GM19468 (cell line): ENCODE measurements at regions not wholly inside any gene's neighbourhood (a gene's known extent, or its start where the extent isn't known, plus 50 kb on each side); places are given as distances from the start of the nearest gene placed in this dataset.

Experiments
- ATAC-seq: cut with Tn5 transposase; IDR thresholded peaks from one replicate; pipeline ENCODE4 v1.9.1; 2021; ENCODE audit warnings: mild to moderate bottlenecking, moderate library complexity, moderate number of reproducible peaks; ENCODE audit not compliant: unreplicated experiment; ENCODE audit errors: extremely low read depth

DNA sequence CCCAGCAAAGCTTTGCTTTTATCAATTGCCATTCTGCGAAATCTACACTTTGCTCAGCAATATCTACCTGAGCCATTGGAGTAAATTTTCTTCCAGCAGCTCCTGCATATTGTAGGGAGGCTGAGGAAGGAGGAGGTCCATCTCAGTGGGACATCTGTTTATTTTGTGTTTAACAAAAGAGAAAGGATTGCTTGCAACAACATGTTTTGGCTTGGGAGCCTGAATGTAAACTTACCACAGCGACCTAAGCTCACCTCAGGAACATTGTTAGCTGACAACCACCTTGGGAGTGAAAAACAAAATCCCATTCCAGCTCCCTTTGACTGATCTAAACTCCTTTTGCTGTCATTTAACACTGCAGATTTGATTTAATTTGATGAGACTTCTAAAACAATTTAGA lies 356.1 kb downstream of the SS18 start:
- ATAC-seq, result no peak

DNA sequence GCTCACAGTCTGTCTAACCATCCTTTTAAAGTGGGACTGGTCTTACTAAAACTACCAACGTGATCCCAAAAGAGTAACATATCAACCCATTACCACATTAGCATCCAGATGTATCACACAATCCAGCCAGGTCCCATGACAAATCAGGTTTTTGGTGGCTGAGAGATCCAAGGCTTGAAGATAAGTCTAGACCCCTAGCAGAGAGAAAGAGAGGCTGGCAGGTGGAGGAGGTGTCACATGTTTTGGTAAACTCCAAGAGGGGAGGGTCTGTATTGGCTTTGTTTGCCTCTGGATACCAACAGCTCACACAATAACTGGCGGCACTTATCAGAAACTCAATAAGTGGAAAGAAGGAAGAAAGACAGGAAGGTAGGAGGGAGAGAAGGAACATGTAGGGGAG lies 357.6 kb downstream of the SS18 start:
- ATAC-seq, result no peak

DNA sequence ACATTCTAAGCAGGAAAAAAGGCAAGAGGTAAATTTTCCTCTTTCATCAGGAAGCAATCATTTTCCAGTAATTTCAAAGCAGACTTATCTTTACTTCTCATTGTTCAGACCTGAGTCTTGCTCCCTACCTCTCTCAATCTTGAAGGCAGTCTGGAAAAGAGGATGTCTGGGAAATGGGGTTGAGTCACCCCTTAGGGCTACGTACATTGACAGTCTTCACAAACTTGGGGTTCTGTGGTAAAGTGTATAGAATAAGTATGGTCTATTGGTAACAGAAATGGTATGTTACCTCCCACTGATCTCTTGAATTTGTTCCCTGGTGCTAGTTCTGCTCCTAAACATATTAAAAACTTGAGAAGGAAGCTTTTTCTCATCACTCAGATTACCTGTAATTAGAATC lies 361.3 kb downstream of the SS18 start:
- no peak for ATAC-seq

- ATAC-seq, result no peak
Observed at GRCh38 chr18:25727281-25727985, 363.0 kb downstream of the SS18 start.

DNA sequence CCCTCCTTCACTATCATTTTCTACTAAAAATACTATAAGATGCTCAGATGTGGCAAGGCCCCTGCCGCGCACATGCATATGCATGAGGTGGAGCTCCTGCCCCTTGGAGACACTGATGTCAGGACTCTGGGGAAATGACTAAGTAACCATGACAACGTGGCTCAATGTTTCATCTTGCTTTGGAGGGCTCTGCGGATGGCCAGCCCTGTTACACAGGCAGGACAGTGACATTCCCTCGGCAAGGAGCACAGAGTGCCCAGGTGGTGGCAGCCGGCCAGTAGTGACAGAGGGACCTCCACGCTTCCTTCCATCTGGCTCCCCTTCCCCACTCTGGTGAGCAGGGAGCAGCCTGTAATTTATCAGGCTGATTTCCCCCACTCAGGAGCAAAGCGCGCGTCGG lies 364.1 kb downstream of the SS18 start:
- no peak for ATAC-seq

- ATAC-seq, result no peak
Observed at GRCh38 chr18:25725501-25725900, 364.9 kb downstream of the SS18 start.

DNA sequence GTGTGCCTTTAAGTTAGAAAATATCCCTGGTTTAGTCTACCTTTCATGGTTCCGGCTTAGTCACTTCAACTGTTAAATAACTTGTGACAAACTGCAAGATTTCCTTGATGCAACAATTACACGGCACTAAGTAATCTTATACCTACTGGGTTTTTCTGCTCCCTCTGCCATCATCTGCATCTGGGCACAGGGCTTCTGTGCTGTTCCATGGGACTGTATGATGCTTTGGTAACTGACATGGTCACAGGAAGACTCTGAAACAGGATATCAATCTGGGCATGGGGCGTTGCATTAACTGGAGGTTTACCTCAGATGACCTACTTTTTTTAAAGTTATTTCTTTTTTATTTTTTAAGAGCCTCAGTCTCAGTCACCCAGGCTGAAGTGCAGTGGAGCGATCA lies 365.4 kb downstream of the SS18 start:
- no peak for ATAC-seq

DNA sequence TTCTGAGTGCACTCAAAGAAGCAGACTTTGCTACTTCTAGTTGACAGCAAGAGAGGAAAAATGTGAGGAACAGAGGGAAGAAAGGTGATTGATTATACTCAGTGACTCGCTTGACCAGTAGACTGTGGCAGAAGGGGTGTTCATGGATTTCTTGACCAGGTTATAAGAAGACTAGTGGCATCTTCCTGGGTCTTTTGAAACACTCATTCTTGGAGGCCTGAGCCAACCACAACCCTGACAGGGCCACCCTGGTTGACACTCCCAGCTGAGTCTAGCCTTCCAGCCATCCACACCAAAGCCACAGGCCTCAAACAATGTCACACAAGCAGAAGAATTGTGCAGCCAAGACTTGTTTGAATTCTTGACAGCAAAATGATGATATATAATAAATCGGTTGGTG lies 366.3 kb downstream of the SS18 start:
- no peak for ATAC-seq

GRCh38 chr18:25713103-25713502 lies 361.1 kb upstream of the ZNF521 start:
- ATAC-seq, result no peak

DNA sequence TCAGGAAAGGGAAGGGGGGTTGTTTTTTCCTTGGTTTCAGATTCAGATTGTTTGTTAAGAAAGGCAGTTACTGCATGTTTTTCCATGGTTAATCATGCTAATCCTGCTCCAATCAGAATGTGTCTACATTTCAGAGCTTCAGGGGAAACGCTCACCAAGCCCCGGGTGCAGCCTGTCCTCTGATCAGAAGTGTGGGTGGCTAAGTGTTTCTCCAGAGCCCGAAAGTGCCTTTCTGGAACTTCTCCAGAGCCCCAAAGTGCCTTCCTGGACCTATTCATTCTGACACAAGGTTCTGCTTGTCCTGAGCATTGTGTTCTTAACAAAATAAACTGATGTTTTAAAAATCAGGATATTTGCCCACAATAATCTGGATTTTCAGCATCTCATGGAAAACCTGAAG lies 359.0 kb upstream of the ZNF521 start:
- no peak for ATAC-seq

DNA sequence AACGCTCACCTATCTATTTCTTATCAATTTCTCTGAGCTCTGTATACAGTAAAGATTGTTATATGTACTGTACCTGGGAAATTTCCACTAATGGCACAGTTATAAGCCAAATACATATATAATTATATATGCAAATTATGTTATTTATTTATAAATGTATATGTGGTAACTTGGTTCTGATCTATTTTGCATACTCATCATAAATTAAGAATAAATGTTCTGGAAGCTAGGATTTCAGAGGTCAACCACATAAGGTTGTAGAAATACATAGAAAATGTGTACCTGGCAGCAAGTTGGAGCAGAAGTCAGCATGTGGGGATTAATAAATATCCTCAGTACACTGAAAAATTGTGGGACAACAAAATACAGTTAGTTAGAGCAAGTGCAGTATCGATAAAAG lies 353.7 kb upstream of the ZNF521 start:
- no peak for ATAC-seq

DNA sequence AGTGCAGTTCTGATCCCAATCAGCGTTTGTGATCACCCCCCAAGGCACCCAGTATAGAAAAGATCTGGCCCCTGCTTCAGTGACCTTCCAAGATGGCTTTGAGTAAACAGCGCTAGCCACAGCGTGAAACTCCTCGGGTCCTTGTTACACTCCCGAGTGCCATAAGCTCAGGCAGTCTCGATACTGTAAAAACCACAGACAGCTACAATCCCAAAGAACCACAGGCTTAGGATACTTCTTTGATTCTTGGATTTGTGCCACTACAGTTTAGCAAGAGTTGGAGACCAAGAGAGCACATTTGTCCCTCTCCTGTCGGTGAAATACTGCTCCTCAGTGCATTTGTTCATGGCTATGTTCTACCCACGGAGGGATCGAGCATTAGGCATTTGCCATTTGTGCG lies 352.5 kb upstream of the ZNF521 start:
- ATAC-seq, result no peak

- no peak for ATAC-seq
Observed at GRCh38 chr18:25704071-25704470, 352.1 kb upstream of the ZNF521 start.

DNA sequence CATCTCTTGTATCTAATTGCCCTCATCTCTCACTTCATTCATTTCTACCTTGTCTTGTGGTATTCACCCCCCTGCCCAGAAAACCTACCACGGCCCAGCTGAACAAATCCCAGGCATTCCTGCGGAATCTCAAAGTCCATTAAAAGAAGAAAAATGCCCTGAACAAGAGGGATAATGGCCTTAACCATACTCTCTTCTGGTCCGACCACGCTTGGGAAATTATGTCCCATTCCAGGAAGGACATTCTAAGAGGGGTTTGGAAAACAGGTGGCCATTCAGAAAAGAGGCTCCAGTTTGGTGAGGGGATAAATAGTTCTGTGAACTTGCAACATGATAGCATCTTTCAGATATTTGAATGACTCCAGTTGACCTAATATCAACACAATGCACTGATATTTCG lies 349.9 kb upstream of the ZNF521 start:
- no peak for ATAC-seq

- ATAC-seq, result no peak
Observed at GRCh38 chr18:25686960-25687500, 335.1 kb upstream of the ZNF521 start.

DNA sequence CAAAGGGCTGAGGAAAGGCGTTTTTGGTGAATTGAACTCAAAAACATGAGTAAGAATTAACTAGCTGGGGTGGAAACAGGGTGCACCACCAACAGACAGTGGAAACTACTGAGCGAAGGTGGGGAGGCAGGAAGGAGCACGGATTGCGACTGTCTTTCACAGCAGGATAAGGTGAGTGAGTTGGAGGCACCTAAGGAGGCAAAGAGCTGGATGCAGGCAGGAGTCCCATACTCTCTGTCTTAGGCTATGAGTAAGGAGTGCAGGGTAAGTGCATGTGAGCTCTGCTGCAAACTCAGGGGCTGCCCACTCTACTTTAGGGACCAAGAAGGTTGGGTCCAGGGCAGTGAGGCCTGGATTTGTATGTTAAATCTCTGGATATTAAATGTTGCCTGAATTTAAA lies 333.1 kb upstream of the ZNF521 start:
- no peak for ATAC-seq

DNA sequence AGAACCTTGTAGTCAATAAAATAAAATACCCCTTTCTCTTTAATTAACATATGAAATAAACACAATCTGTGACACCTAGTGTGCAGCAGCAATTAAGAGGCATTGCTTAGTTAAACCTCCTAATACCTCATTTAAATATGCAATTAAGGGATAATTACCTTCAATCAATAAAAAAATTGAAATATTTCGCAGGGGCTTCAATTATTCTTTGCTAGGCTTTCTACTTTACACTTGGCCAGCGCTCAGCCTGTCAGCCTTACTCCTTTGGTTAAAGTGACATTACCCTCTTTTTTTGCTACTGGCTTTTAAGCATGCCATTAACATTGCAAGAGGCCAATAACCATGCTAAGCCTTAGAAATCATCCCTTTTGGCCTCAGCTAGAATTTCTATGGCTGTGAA lies 327.5 kb upstream of the ZNF521 start:
- ATAC-seq, result no peak

GRCh38 chr18:25678221-25678620 lies 326.3 kb upstream of the ZNF521 start:
- ATAC-seq, result no peak

GRCh38 chr18:25675123-25675850 lies 323.3 kb upstream of the ZNF521 start:
- ATAC-seq, result no peak

- ATAC-seq, result no peak
Observed at GRCh38 chr18:25674183-25674582, 322.2 kb upstream of the ZNF521 start.

- ATAC-seq, result no peak
Observed at GRCh38 chr18:25672490-25672889, 320.5 kb upstream of the ZNF521 start.

DNA sequence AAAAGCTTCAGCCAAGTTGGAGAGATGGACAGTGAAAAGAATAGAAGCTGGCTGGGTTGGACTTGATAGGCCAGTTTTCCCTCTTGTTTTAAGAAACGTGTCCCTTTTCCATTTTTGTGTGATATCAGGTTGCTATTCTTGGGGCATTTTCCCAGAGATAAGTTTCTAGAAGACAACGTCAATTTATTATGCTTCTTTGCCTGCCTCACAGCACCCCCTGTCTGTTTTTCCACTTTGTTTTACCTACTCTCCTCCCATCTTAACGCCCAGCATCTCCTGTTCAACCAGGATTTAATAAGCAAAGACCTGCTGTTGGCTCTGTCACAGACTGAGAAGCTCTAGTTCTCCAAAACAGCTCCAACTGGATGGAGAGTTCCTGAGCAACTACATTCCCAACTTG lies 317.8 kb upstream of the ZNF521 start:
- ATAC-seq, result no peak
